ENCODE measurements at regions not wholly inside any gene's neighbourhood (a gene's known extent, or its start where the extent isn't known, plus 50 kb on each side); places are given as distances from the start of the nearest gene placed in this dataset.

DNA sequence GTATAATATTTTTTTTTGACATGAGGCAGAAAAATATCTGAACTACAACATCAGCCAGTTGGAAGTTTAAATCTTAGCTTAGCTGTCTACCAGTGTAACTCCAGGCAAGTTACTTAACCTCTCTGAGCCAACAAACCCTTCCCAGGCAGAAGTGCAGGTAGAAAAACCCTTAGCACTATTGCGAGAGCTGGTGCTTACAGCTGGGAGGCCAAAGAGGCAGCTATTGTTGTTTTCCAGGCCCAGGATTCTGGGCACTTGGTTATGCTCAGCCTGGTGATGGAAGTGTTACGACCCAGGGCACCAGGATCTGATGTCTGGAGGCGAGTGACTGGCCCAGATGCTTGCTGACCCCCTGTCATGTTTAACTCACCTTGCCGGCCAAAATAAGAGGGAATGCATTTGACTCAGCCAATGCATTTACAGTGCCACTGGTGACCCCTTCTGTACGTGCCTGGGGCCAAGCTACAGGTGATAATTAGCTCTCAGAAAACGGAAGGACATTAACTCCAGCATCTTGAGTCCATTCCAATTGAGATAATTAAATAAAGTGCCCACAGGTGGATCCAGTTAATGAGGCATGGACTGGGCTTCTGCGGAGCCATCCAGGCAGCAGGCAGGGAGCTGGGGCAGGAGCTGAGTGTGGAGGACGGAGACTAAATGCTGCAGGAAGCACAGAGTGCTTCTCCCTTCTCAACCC, 126.5 kb upstream of the HABP2 start:
- TF ChIP-seq POLR2A (IDR thresholded peaks at IDR 0.05) (no peak), POLR2AphosphoS5 (IDR thresholded peaks at IDR 0.05) (no peak)
- TF ChIP-seq, protein P1, sequence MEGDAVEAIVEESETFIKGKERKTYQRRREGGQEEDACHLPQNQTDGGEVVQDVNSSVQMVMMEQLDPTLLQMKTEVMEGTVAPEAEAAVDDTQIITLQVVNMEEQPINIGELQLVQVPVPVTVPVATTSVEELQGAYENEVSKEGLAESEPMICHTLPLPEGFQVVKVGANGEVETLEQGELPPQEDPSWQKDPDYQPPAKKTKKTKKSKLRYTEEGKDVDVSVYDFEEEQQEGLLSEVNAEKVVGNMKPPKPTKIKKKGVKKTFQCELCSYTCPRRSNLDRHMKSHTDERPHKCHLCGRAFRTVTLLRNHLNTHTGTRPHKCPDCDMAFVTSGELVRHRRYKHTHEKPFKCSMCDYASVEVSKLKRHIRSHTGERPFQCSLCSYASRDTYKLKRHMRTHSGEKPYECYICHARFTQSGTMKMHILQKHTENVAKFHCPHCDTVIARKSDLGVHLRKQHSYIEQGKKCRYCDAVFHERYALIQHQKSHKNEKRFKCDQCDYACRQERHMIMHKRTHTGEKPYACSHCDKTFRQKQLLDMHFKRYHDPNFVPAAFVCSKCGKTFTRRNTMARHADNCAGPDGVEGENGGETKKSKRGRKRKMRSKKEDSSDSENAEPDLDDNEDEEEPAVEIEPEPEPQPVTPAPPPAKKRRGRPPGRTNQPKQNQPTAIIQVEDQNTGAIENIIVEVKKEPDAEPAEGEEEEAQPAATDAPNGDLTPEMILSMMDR (IDR thresholded peaks at IDR 0.05), result no peak
- Histone ChIP-seq H3K9me3 (no peaks in the 10 kb centered on the region), H3K36me3 (no peaks in the 10 kb centered on the region), H3K4me1 (no peaks in the 10 kb centered on the region), H3K4me3 (no peak overlapping the region), H3K27ac (no peak overlapping the region), H3K27me3 (no peaks in the 10 kb centered on the region)
- no peak for DNase-seq (ENCODE audit: low spot score in 2 of 2)
- intact Hi-C loops (cut with DNase I; ENCODE audit: low total_unique reads), result no loop called here

- no peak for TF ChIP-seq POLR2A (IDR thresholded peaks at IDR 0.05)
- TF ChIP-seq, protein P1 (IDR thresholded peaks at IDR 0.05), result no peak
- no peaks in the 10 kb centered on the region for H3K4me1 ChIP-seq
- H3K27me3 ChIP-seq, result no peaks in the 10 kb centered on the region
- H3K36me3 ChIP-seq, result no peaks in the 10 kb centered on the region
- no peak for DNase-seq (ENCODE audit: low spot score in 2 of 2)
- no peak overlapping the region for H3K27ac ChIP-seq
- intact Hi-C loops (cut with DNase I; ENCODE audit: low total_unique reads), result no loop called here
- H3K9me3 ChIP-seq, result no peaks in the 10 kb centered on the region
- H3K4me3 ChIP-seq, result no peak overlapping the region
Observed at GRCh38 chr10:113427236-113427735, 125.6 kb upstream of the HABP2 start.

- no peaks in the 10 kb centered on the region for H3K36me3 ChIP-seq
- DNase-seq (ENCODE audit: low spot score in 2 of 2), result no peak
- no peaks in the 10 kb centered on the region for H3K4me1 ChIP-seq
- no peaks in the 10 kb centered on the region for H3K27me3 ChIP-seq
- no peak for TF ChIP-seq POLR2A (IDR thresholded peaks at IDR 0.05)
- TF ChIP-seq POLR2AphosphoS5 (IDR thresholded peaks at IDR 0.05), result no peak
- TF ChIP-seq, protein P1 (IDR thresholded peaks at IDR 0.05), result no peak
- H3K4me3 ChIP-seq, result no peak overlapping the region
- H3K9me3 ChIP-seq, result no peaks in the 10 kb centered on the region
- intact Hi-C loops (cut with DNase I; ENCODE audit: low total_unique reads), result no loop called here
- H3K27ac ChIP-seq, result no peak overlapping the region
Observed at GRCh38 chr10:113427811-113428558, 124.9 kb upstream of the HABP2 start.

DNA sequence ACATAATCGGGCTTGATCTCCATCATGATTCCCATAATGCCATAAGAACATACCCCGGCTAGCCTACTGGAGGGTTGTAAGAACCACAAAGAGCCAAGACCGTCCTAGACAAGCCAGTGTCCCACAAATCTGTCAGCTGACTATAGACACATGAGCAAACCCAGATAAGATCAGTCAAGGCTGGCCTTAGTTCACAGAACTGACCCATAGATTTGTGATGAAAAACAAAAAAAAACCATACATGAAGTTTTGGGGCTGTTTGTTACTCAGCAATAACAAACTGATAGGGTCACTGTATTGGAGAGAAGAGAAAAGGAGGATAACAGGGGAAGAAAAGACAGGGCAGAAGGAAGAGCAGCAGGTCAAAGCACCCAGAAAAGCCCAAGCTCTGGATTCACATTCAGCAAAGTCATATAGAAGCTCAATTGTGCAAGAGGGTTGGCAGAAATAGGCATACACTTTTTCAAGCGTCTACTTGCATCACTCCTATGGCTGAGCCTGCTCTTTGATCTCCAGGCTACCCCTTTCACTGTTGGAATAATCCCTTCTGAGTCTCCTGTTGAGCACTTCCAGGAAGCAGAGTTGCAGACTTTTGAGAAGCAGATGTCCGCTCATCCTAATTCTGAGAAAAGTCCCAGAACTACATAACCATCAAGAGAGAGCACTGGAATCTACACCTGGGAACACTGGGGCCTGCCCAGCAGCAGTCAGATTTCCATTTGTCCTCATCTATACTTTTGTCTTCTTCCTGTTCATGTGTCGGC, 122.0 kb upstream of the HABP2 start:
- Histone ChIP-seq H3K27me3 (no peaks in the 10 kb centered on the region), H3K4me3 (no peak overlapping the region), H3K4me1 (no peaks in the 10 kb centered on the region), H3K27ac (no peak overlapping the region), H3K9me3 (no peaks in the 10 kb centered on the region), H3K36me3 (no peaks in the 10 kb centered on the region)
- TF ChIP-seq, protein P1 (IDR thresholded peaks at IDR 0.05), result no peak
- TF ChIP-seq POLR2A (IDR thresholded peaks at IDR 0.05) (no peak), POLR2AphosphoS5 (IDR thresholded peaks at IDR 0.05) (no peak)
- DNase-seq (ENCODE audit: low spot score in 2 of 2), result no peak
- intact Hi-C loops (cut with DNase I; ENCODE audit: low total_unique reads), result no loop called here
